DND-41 (cell line): ENCODE measurements at regions not wholly inside any gene's neighbourhood (a gene's known extent, or its start where the extent isn't known, plus 50 kb on each side); places are given as distances from the start of the nearest gene placed in this dataset.

ENCODE experiments used
- ATAC-seq: fragments of 200-7000 bp; cut with Tn5 transposase; 3 replicates; pipeline ENCODE4 v1.9.1; 2021; ENCODE audit warnings: low read depth; ENCODE audit not compliant: insufficient read depth
- DNase-seq: peaks from one replicate; pipeline ENCODE4 v3.0.0-alpha.2; 2020
- H2AFZ ChIP-seq: 2 replicates; pipeline ENCODE4 v1.6.0; 2012; ENCODE audit warnings: low read depth, low read length
- H3K27ac ChIP-seq: 2 replicates; pipeline ENCODE4 v1.5.1; 2012; ENCODE audit warnings: low read length, inconsistent platforms
- H3K27me3 ChIP-seq: fragments of 200-600 bp; sonication (generic); 2 replicates; pipeline ENCODE4 v1.6.0; 2012; ENCODE audit warnings: low read length, mild to moderate bottlenecking, inconsistent platforms; ENCODE audit not compliant: insufficient read depth, poor library complexity
- H3K36me3 ChIP-seq: 2 replicates; pipeline ENCODE4 v1.5.1; 2012; ENCODE audit warnings: low read length, inconsistent platforms; ENCODE audit not compliant: insufficient read depth
- H3K4me1 ChIP-seq: 2 replicates; pipeline ENCODE4 v1.5.1; 2012; ENCODE audit warnings: mild to moderate bottlenecking, low read length; ENCODE audit not compliant: insufficient read depth
- H3K4me2 ChIP-seq: 2 replicates; pipeline ENCODE4 v1.6.0; 2012; ENCODE audit warnings: mild to moderate bottlenecking, moderate library complexity, low read length, inconsistent platforms; ENCODE audit not compliant: insufficient read depth
- H3K4me3 ChIP-seq, 2 experiments: fragments of 200-600 bp in 1 of 2; shearing (Covaris generic) in 1 of 2; 2 replicates each; pipeline ENCODE4 v1.5.1; 2012 to 2016; ENCODE audit warnings: inconsistent platforms in 2 of 2, low read length in 2 of 2, mild to moderate bottlenecking in 2 of 2, low read depth in 1 of 2, moderate library complexity in 1 of 2
- H3K79me2 ChIP-seq: 2 replicates; pipeline ENCODE4 v1.6.0; 2012; ENCODE audit warnings: low read length, inconsistent platforms; ENCODE audit not compliant: insufficient read depth
- H3K9ac ChIP-seq: 2 replicates; pipeline ENCODE4 v1.6.0; 2012; ENCODE audit warnings: low read depth, mild to moderate bottlenecking, inconsistent platforms, low read length, moderate library complexity
- H3K9me3 ChIP-seq: 2 replicates; pipeline ENCODE4 v1.5.1; 2012; ENCODE audit warnings: low read length, moderate library complexity, mild to moderate bottlenecking, inconsistent platforms; ENCODE audit not compliant: insufficient read depth, severe bottlenecking
- H4K20me1 ChIP-seq: 2 replicates; pipeline ENCODE4 v1.6.0; 2012; ENCODE audit warnings: low read length; ENCODE audit not compliant: insufficient read depth
- CTCF ChIP-seq: IDR thresholded peaks from 2 replicates; pipeline ENCODE4 v1.5.1; 2012; ENCODE audit warnings: borderline replicate concordance, low read length, moderate library complexity, mild to moderate bottlenecking; ENCODE audit not compliant: poor library complexity, severe bottlenecking; ENCODE audit errors: extremely low read depth
- EZH2 ChIP-seq: IDR thresholded peaks from 3 replicates; pipeline ENCODE4 v1.6.1; 2012; ENCODE audit warnings: borderline replicate concordance, low read depth, mild to moderate bottlenecking, moderate library complexity, low read length, inconsistent platforms; ENCODE audit not compliant: severe bottlenecking

GRCh38 chr15:39273717-39274411, 307.0 kb upstream of the THBS1 start:
- DNase-seq (no peak), ATAC-seq (no peak)
- Histone ChIP-seq H4K20me1 (no peaks in the 10 kb centered on the region), H3K27ac (no peak overlapping the region), H3K79me2 (no peaks in the 10 kb centered on the region), H3K27me3 (peaks cover 20% of the 10 kb centered on the region), H3K36me3 (no peaks in the 10 kb centered on the region), H3K4me3 (no peak overlapping the region), H3K9ac (no peak overlapping the region), H3K4me1 (no peaks in the 10 kb centered on the region), H3K4me2 (no peak overlapping the region), H3K9me3 (no peaks in the 10 kb centered on the region), H2AFZ (no peak overlapping the region)
- TF ChIP-seq CTCF (no peak), EZH2 (no peak)

- H2AFZ ChIP-seq, result no peak overlapping the region
- no peak overlapping the region for H3K9ac ChIP-seq
- H3K36me3 ChIP-seq, result no peaks in the 10 kb centered on the region
- no peak overlapping the region for H3K4me3 ChIP-seq
- no peak for ATAC-seq
- no peak overlapping the region for H3K4me2 ChIP-seq
- H3K79me2 ChIP-seq, result no peaks in the 10 kb centered on the region
- peaks cover 14% of the 10 kb centered on the region for H3K27me3 ChIP-seq
- H3K9me3 ChIP-seq, result no peaks in the 10 kb centered on the region
- H4K20me1 ChIP-seq, result no peaks in the 10 kb centered on the region
- H3K27ac ChIP-seq, result no peak overlapping the region
- no peaks in the 10 kb centered on the region for H3K4me1 ChIP-seq
- TF ChIP-seq CTCF, result no peak
- no peak for TF ChIP-seq EZH2
- no peak for DNase-seq
These were observed 305.8 kb upstream of the THBS1 start for GRCh38 chr15:39275066-39275465.

GRCh38 chr15:39279311-39279710, 301.6 kb upstream of the THBS1 start:
- no peak for ATAC-seq
- H3K4me3 ChIP-seq, result no peak overlapping the region
- TF ChIP-seq EZH2 (no peak), CTCF (no peak)
- H3K4me2 ChIP-seq, result no peak overlapping the region
- no peak overlapping the region for H2AFZ ChIP-seq
- H3K36me3 ChIP-seq, result no peaks in the 10 kb centered on the region
- H4K20me1 ChIP-seq, result no peaks in the 10 kb centered on the region
- peaks cover 7% of the 10 kb centered on the region for H3K27me3 ChIP-seq
- no peak overlapping the region for H3K27ac ChIP-seq
- no peak for DNase-seq
- no peaks in the 10 kb centered on the region for H3K4me1 ChIP-seq
- H3K9ac ChIP-seq, result no peak overlapping the region
- H3K9me3 ChIP-seq, result no peaks in the 10 kb centered on the region
- H3K79me2 ChIP-seq, result no peaks in the 10 kb centered on the region
